ENCODE measurements at regions not wholly inside any gene's neighbourhood (a gene's known extent, or its start where the extent isn't known, plus 50 kb on each side); places are given as distances from the start of the nearest gene placed in this dataset.

DNA sequence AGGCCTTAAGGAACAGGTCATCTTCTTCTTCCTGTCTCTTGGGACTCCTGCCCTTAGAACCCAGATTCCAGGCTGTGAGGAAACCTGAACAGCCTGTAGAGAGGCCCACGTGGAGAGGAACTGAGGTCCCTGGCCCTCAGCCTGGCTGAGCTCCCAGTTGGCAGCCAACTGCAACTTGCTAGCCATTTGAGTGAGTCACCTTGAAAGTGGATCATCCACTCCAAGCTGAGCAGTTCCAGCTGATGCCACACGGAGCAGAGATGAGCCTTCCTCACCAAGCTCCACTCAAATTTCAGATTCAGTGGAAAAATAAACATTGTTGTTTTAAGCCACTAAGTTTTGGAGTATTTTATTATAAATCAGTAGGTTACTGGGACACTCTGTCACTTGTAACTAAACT, 392.5 kb downstream of the BCOR start:
- Histone ChIP-seq H3K27me3 (ENCODE audit: insufficient read depth, low read length) (no peaks in the 10 kb centered on the region), H3K27ac (ENCODE audit: low read depth, low read length, poor library complexity, severe bottlenecking) (no peak overlapping the region), H3K4me2 (ENCODE audit: low read length) (no peak overlapping the region), H3K4me3 (ENCODE audit: low read depth, low read length, poor library complexity, severe bottlenecking) (no peak overlapping the region), H3K9ac (ENCODE audit: low read length) (no peak overlapping the region), H3K4me1 (ENCODE audit: insufficient read depth, low read length, severe bottlenecking) (no peaks in the 10 kb centered on the region), H3K36me3 (ENCODE audit: insufficient read depth, low read length) (no peaks in the 10 kb centered on the region), H3K79me2 (ENCODE audit: insufficient read depth, low read length) (no peaks in the 10 kb centered on the region), H3K9me3 (ENCODE audit: low read length) (no peaks in the 10 kb centered on the region), H2AFZ (ENCODE audit: low read length) (no peak overlapping the region), H3F3A (ENCODE audit: insufficient read depth, low read length) (no peaks in the 10 kb centered on the region), H4K20me1 (ENCODE audit: insufficient read depth, low read length) (no peaks in the 10 kb centered on the region), H3K9me2 (ENCODE audit: low read depth, low read length) (no peaks in the 10 kb centered on the region)
- no peak for TF ChIP-seq EZH2 (IDR thresholded peaks at IDR 0.05; ENCODE audit: borderline replicate concordance, low read length)
- no peak for TF ChIP-seq CTCF (IDR thresholded peaks at IDR 0.05; ENCODE audit: low read length)

DNA sequence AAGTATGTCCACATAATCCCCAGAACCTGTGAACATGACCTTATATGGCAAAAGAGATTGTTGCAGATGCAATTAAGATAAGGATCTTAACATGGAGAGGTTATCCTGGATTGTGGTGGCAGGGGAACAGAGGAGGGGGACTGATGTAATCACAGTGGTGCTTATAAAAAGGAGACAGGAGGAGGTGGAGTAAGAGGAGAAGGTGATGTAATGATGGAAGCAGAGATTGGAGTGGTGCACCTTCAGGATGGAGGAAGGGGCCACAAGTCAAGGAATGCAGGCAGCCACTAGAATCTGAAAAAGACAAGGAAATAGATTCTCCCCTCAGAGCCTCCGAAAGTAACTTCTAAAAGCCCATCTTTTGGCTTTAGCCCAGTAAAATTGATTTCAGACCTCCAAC, 388.4 kb downstream of the BCOR start:
- Histone ChIP-seq H3K79me2 (ENCODE audit: insufficient read depth, low read length) (no peaks in the 10 kb centered on the region), H3K27ac (ENCODE audit: low read depth, low read length, poor library complexity, severe bottlenecking) (no peak overlapping the region), H3F3A (ENCODE audit: insufficient read depth, low read length) (no peaks in the 10 kb centered on the region), H4K20me1 (ENCODE audit: insufficient read depth, low read length) (no peaks in the 10 kb centered on the region), H3K9ac (ENCODE audit: low read length) (no peak overlapping the region), H3K4me3 (ENCODE audit: low read depth, low read length, poor library complexity, severe bottlenecking) (no peak overlapping the region), H3K9me2 (ENCODE audit: low read depth, low read length) (no peaks in the 10 kb centered on the region), H2AFZ (ENCODE audit: low read length) (no peak overlapping the region), H3K9me3 (ENCODE audit: low read length) (no peaks in the 10 kb centered on the region), H3K4me2 (ENCODE audit: low read length) (no peak overlapping the region), H3K4me1 (ENCODE audit: insufficient read depth, low read length, severe bottlenecking) (no peaks in the 10 kb centered on the region), H3K27me3 (ENCODE audit: insufficient read depth, low read length) (no peaks in the 10 kb centered on the region), H3K36me3 (ENCODE audit: insufficient read depth, low read length) (no peaks in the 10 kb centered on the region)
- no peak for TF ChIP-seq CTCF (IDR thresholded peaks at IDR 0.05; ENCODE audit: low read length)
- TF ChIP-seq EZH2 (IDR thresholded peaks at IDR 0.05; ENCODE audit: borderline replicate concordance, low read length) = no peak

GRCh38 chrX:39709812-39710211, 387.9 kb downstream of the BCOR start:
- no peaks in the 10 kb centered on the region for H3K4me1 ChIP-seq (ENCODE audit: insufficient read depth, low read length, severe bottlenecking)
- H3K79me2 ChIP-seq (ENCODE audit: insufficient read depth, low read length) = no peaks in the 10 kb centered on the region
- no peak overlapping the region for H3K4me2 ChIP-seq (ENCODE audit: low read length)
- TF ChIP-seq CTCF (IDR thresholded peaks at IDR 0.05; ENCODE audit: low read length) (no peak), EZH2 (IDR thresholded peaks at IDR 0.05; ENCODE audit: borderline replicate concordance, low read length) (no peak)
- no peaks in the 10 kb centered on the region for H4K20me1 ChIP-seq (ENCODE audit: insufficient read depth, low read length)
- no peaks in the 10 kb centered on the region for H3K36me3 ChIP-seq (ENCODE audit: insufficient read depth, low read length)
- H3K9me3 ChIP-seq (ENCODE audit: low read length) = no peaks in the 10 kb centered on the region
- H3K4me3 ChIP-seq (ENCODE audit: low read depth, low read length, poor library complexity, severe bottlenecking) = no peak overlapping the region
- H3K9ac ChIP-seq (ENCODE audit: low read length) = no peak overlapping the region
- no peaks in the 10 kb centered on the region for H3K27me3 ChIP-seq (ENCODE audit: insufficient read depth, low read length)
- H2AFZ ChIP-seq (ENCODE audit: low read length) = no peak overlapping the region
- H3K9me2 ChIP-seq (ENCODE audit: low read depth, low read length) = no peaks in the 10 kb centered on the region
- no peaks in the 10 kb centered on the region for H3F3A ChIP-seq (ENCODE audit: insufficient read depth, low read length)
- H3K27ac ChIP-seq (ENCODE audit: low read depth, low read length, poor library complexity, severe bottlenecking) = no peak overlapping the region
